Gastrocnemius medialis (tissue), 4 donors: ENCODE measurements at regions not wholly inside any gene's neighbourhood (a gene's known extent, or its start where the extent isn't known, plus 50 kb on each side); places are given as distances from the start of the nearest gene placed in this dataset.

ENCODE experiments used
- CTCF ChIP-seq, 5 experiments: fragments of 450-650 bp in 3 of 5; fragments of 200-600 bp in 2 of 5; sonication (generic) in 2 of 5; IDR thresholded peaks in 4 of 5; conservative IDR thresholded peaks in 1 of 5; 1 replicate in 4 of 5; 2 replicates in 1 of 5; pipeline ENCODE4 v1.5.1; 2016 to 2019; ENCODE audit warnings: antibody characterized with exemption in 5 of 5, mild to moderate bottlenecking in 3 of 5, moderate library complexity in 3 of 5
- POLR2A ChIP-seq, 2 donors: fragments of 450-650 bp; IDR thresholded peaks; one replicate each; pipeline ENCODE4 v1.6.1; 2017; ENCODE audit warnings: antibody characterized with exemption in 2 of 2, mild to moderate bottlenecking in 2 of 2, moderate library complexity in 2 of 2

- no peak for TF ChIP-seq CTCF (IDR thresholded peaks at IDR 0.05 in 4 of 5, conservative IDR thresholded peaks at IDR 0.05 in 1 of 5)
- TF ChIP-seq POLR2A (IDR thresholded peaks at IDR 0.05) = no peak
Measured at GRCh38 chr4:104416725-104417356, 77.9 kb downstream of the CXXC4 start.
